H1 (cell line): ENCODE measurements at regions not wholly inside any gene's neighbourhood (a gene's known extent, or its start where the extent isn't known, plus 50 kb on each side); places are given as distances from the start of the nearest gene placed in this dataset.

Experiments used
- CTCF ChIA-PET: fragments of 300-600 bp; sonication (Branson Sonifier 250); formaldehyde crosslinking; loops from one replicate; lab custom pipeline; 2021; ENCODE audit not compliant: partially characterized antibody; lab: Charles Lee
- POLR2A ChIA-PET: fragments of 300-600 bp; sonication (Branson Sonifier 250); formaldehyde crosslinking; loops from one replicate; lab custom pipeline; 2021; ENCODE audit warnings: inconsistent platforms; ENCODE audit not compliant: partially characterized antibody; lab: Charles Lee
- DNase-seq, 2 experiments: peaks; one replicate each; pipeline versions ENCODE4 v3.0.0 to v3.0.0-alpha.2; 2010 to 2022; ENCODE audit warnings: low spot score in 2 of 2, low read depth in 1 of 2, mixed read lengths in 1 of 2
- FAIRE-seq: peaks from 2 replicates; lab custom pipeline; 2011; peaks lifted over from hg19 to GRCh38; lab: Jason Lieb, UNC
- H2AFZ ChIP-seq: 2 replicates; pipeline ENCODE4 v1.8.1; 2012; ENCODE audit warnings: low read length, inconsistent platforms
- H2AK5ac ChIP-seq: 2 replicates; pipeline ENCODE4 v1.6.1; 2013; ENCODE audit warnings: low read depth, low read length
- H2BK120ac ChIP-seq: replicated peaks from 2 replicates; pipeline ENCODE3; 2013; ENCODE audit warnings: low read depth, low read length, inconsistent platforms
- H2BK12ac ChIP-seq: 2 replicates; pipeline ENCODE4 v1.6.1; 2013; ENCODE audit warnings: low read depth, low read length
- H2BK15ac ChIP-seq: 2 replicates; pipeline ENCODE4 v1.6.1; 2013; ENCODE audit warnings: low read length
- H2BK20ac ChIP-seq: 2 replicates; pipeline ENCODE4 v1.6.1; 2013; ENCODE audit warnings: low read length
- H2BK5ac ChIP-seq: 2 replicates; pipeline ENCODE4 v1.6.1; 2013; ENCODE audit warnings: low read depth, low read length
- H3K14ac ChIP-seq: 2 replicates; pipeline ENCODE4 v1.6.1; 2013; ENCODE audit warnings: inconsistent platforms; ENCODE audit not compliant: insufficient read length
- H3K18ac ChIP-seq: 2 replicates; pipeline ENCODE4 v1.6.1; 2013; ENCODE audit warnings: low read length; ENCODE audit errors: extremely low read depth
- H3K23ac ChIP-seq: 2 replicates; pipeline ENCODE4 v1.6.1; 2013; ENCODE audit warnings: inconsistent platforms; ENCODE audit not compliant: insufficient read length
- H3K23me2 ChIP-seq: 2 replicates; pipeline ENCODE4 v1.6.1; 2013; ENCODE audit warnings: low read depth, low read length
- H3K27ac ChIP-seq: 2 replicates; pipeline ENCODE4 v1.6.1; 2011; ENCODE audit warnings: low read depth, low read length, inconsistent platforms
- H3K27me3 ChIP-seq, 4 experiments: replicated peaks in 1 of 4; 1 replicate in 1 of 4; 2 replicates in 3 of 4; pipeline versions ENCODE4 v1.6.1 to v1.8.1; 2011 to 2013; ENCODE audit warnings: low read length in 3 of 4, mild to moderate bottlenecking in 3 of 4, inconsistent platforms in 2 of 4, mixed read lengths in 2 of 4, moderate library complexity in 1 of 4; ENCODE audit not compliant: control insufficient read depth in 3 of 4, insufficient read depth in 3 of 4; ENCODE audit errors: extremely low read depth in 1 of 4
- H3K36me3 ChIP-seq, 4 experiments: 2 replicates each; pipeline versions ENCODE4 v1.6.1 to v1.8.1; 2011 to 2013; ENCODE audit warnings: mild to moderate bottlenecking in 4 of 4, low read length in 3 of 4, moderate library complexity in 2 of 4, control low read depth in 1 of 4, inconsistent platforms in 1 of 4; ENCODE audit not compliant: insufficient read depth in 4 of 4, control insufficient read depth in 2 of 4
- H3K4ac ChIP-seq: replicated peaks from 2 replicates; pipeline ENCODE3; 2013; ENCODE audit warnings: low read length, low read depth, mixed read lengths, inconsistent platforms; ENCODE audit not compliant: insufficient read length
- H3K4me1 ChIP-seq, 4 experiments: replicated peaks in 1 of 4; 1 replicate in 1 of 4; 2 replicates in 3 of 4; pipeline versions ENCODE4 v1.6.1 to v1.8.1; 2011 to 2013; ENCODE audit warnings: low read length in 3 of 4, inconsistent platforms in 2 of 4, mixed read lengths in 1 of 4; ENCODE audit not compliant: insufficient read depth in 4 of 4, control insufficient read depth in 3 of 4
- H3K4me2 ChIP-seq, 2 experiments: 2 replicates each; pipeline versions ENCODE4 v1.6.1 to v1.8.1; 2011 to 2013; ENCODE audit warnings: low read depth in 2 of 2, low read length in 2 of 2, control low read depth in 1 of 2, inconsistent platforms in 1 of 2, mild to moderate bottlenecking in 1 of 2; ENCODE audit not compliant: insufficient read depth in 1 of 2
- H3K4me3 ChIP-seq, 4 experiments: fragments of 200-600, 300-600 bp in 1 of 4; sonication (generic), shearing (Covaris generic), sonication (Bioruptor Twin) in 1 of 4; 2 replicates each; pipeline versions ENCODE4 v1.5.1 to v1.8.1; 2011 to 2016; ENCODE audit warnings: low read length in 4 of 4, low read depth in 3 of 4, control low read depth in 2 of 4, inconsistent platforms in 2 of 4, mild to moderate bottlenecking in 2 of 4, mixed read lengths in 1 of 4, moderate library complexity in 1 of 4; ENCODE audit not compliant: insufficient read depth in 2 of 4; ENCODE audit errors: extremely low read depth in 1 of 4
- H3K56ac ChIP-seq: replicated peaks from 2 replicates; pipeline ENCODE3; 2013; ENCODE audit warnings: low read depth, mild to moderate bottlenecking, mixed read lengths, low read length, inconsistent platforms; ENCODE audit not compliant: insufficient read length
- H3K79me1 ChIP-seq: 2 replicates; pipeline ENCODE4 v1.6.1; 2013; ENCODE audit warnings: low read depth, low read length, control low read depth
- H3K79me2 ChIP-seq, 2 experiments: 2 replicates each; pipeline versions ENCODE4 v1.6.1 to v1.8.1; 2012 to 2013; ENCODE audit warnings: low read length in 2 of 2, mild to moderate bottlenecking in 2 of 2, inconsistent platforms in 1 of 2; ENCODE audit not compliant: insufficient read depth in 2 of 2, control insufficient read depth in 1 of 2
- H3K9ac ChIP-seq, 4 experiments: replicated peaks in 1 of 4; 1 replicate in 1 of 4; 2 replicates in 3 of 4; pipeline versions ENCODE4 v1.6.1 to v1.8.1; 2011 to 2013; ENCODE audit warnings: low read depth in 3 of 4, low read length in 3 of 4, control low read depth in 2 of 4, mild to moderate bottlenecking in 2 of 4, moderate library complexity in 2 of 4, inconsistent platforms in 1 of 4; ENCODE audit errors: extremely low read depth in 1 of 4
- H3K9me3 ChIP-seq, 2 experiments: 2 replicates each; pipeline versions ENCODE4 v1.6.1 to v1.8.1; 2012 to 2013; ENCODE audit warnings: mild to moderate bottlenecking in 2 of 2, moderate library complexity in 2 of 2, control low read depth in 1 of 2, inconsistent platforms in 1 of 2, low read depth in 1 of 2, low read length in 1 of 2, mixed read lengths in 1 of 2; ENCODE audit not compliant: insufficient read depth in 2 of 2
- H4K20me1 ChIP-seq, 2 experiments: replicated peaks in 1 of 2; 2 replicates each; pipeline versions ENCODE3 to v1.8.1; 2011 to 2013; ENCODE audit warnings: inconsistent platforms in 2 of 2, low read length in 2 of 2, mild to moderate bottlenecking in 1 of 2; ENCODE audit not compliant: insufficient read depth in 2 of 2, control insufficient read depth in 1 of 2
- H4K5ac ChIP-seq: 2 replicates; pipeline ENCODE4 v1.6.1; 2013; ENCODE audit warnings: low read length, low read depth, mixed read lengths, inconsistent platforms; ENCODE audit not compliant: insufficient read length
- H4K8ac ChIP-seq: 2 replicates; pipeline ENCODE4 v1.8.0; 2013; ENCODE audit warnings: mild to moderate bottlenecking, moderate library complexity, low read length, inconsistent platforms; ENCODE audit not compliant: insufficient read depth; ENCODE audit errors: extremely low read depth
- H4K91ac ChIP-seq: replicated peaks from 2 replicates; pipeline ENCODE3; 2013; ENCODE audit warnings: low read length, mixed read lengths, inconsistent platforms; ENCODE audit not compliant: insufficient read length
- EP300 ChIP-seq, 2 experiments: IDR thresholded peaks; 1 replicate in 1 of 2; 2 replicates in 1 of 2; pipeline ENCODE4 v1.6.1; 2011 to 2012; ENCODE audit warnings: low read depth in 2 of 2, low read length in 2 of 2, mild to moderate bottlenecking in 2 of 2, borderline replicate concordance in 1 of 2, inconsistent platforms in 1 of 2, moderate library complexity in 1 of 2
- GABPA ChIP-seq: IDR thresholded peaks from 2 replicates; pipeline ENCODE4 v1.6.1; 2011; ENCODE audit warnings: mild to moderate bottlenecking, low read length, moderate library complexity, borderline replicate concordance; ENCODE audit not compliant: insufficient read depth
- GTF2F1 ChIP-seq: IDR thresholded peaks from 2 replicates; pipeline ENCODE4 v1.6.1; 2012; ENCODE audit warnings: low read depth, low read length, improper control_type of control experiment, borderline replicate concordance
- HDAC2 ChIP-seq, 2 experiments: fragments of 300-600 bp in 1 of 2; sonication (generic) in 1 of 2; IDR thresholded peaks; 2 replicates each; pipeline ENCODE4 v1.6.1; 2011 to 2012; ENCODE audit warnings: low read depth in 2 of 2, low read length in 2 of 2, mild to moderate bottlenecking in 2 of 2, moderate library complexity in 2 of 2, borderline replicate concordance in 1 of 2, inconsistent platforms in 1 of 2
- RNF2 ChIP-seq: fragments of 200-900, 300-1000 bp; sonication (generic); IDR thresholded peaks from 2 replicates; pipeline ENCODE4 v1.7.1; 2016; ENCODE audit warnings: borderline replicate concordance, low read depth, mild to moderate bottlenecking, antibody characterized with exemption, low read length; ENCODE audit not compliant: poor library complexity, severe bottlenecking; ENCODE audit errors: missing control alignments
- WGBS, 2 experiments: shearing (Covaris generic) in 1 of 2; methylation state at CpG; one replicate each; pipeline versions ENCODE4 v1.1.6 to v1.1.7; 2013 to 2015; ENCODE audit warnings: low lambda C conversion rate in 2 of 2, mixed read lengths in 2 of 2, inconsistent platforms in 1 of 2, low coverage in 1 of 2, missing lambda C conversion rate in 1 of 2; ENCODE audit not compliant: insufficient replicate concordance in 2 of 2, insufficient coverage in 1 of 2, insufficient read length in 1 of 2; ENCODE audit errors: extremely low coverage in 1 of 2, missing lambda C conversion rate in 1 of 2; 5-methylcytosine and 5-hydroxymethylcytosine counted together

GRCh38 chr17:51351890-51352289, 91.5 kb downstream of the UTP18 start:
- Histone ChIP-seq H3K36me3 (no peaks in the 10 kb centered on the region), H3K9ac (no peak overlapping the region), H3K23me2 (no peaks in the 10 kb centered on the region), H3K56ac (no peak overlapping the region), H4K8ac (no peak overlapping the region), H3K14ac (no peak overlapping the region), H4K5ac (no peak overlapping the region), H4K91ac (no peak overlapping the region), H3K4ac (no peak overlapping the region), H2BK15ac (no peak overlapping the region), H3K9me3 (no peaks in the 10 kb centered on the region), H3K79me1 (no peaks in the 10 kb centered on the region), H3K79me2 (no peaks in the 10 kb centered on the region), H2BK20ac (no peak overlapping the region), H3K27ac (no peak overlapping the region), H2AFZ (no peak overlapping the region), H2AK5ac (no peak overlapping the region), H3K4me3 (no peak overlapping the region), H3K23ac (no peak overlapping the region), H3K4me2 (no peak overlapping the region), H2BK5ac (no peak overlapping the region), H3K27me3 (no peaks in the 10 kb centered on the region), H3K4me1 (no peaks in the 10 kb centered on the region), H3K18ac (no peak overlapping the region), H2BK12ac (no peak overlapping the region), H2BK120ac (no peak overlapping the region), H4K20me1 (no peaks in the 10 kb centered on the region)
- ChIA-PET CTCF (interaction anchor here (1.0 to 1.6 kb wide), 4 partner anchors 20 to 258 kb away, joined by 3 to 5 read pairs (median 4); no protein-coding TSS in a partner anchor), POLR2A (interaction anchor here (0.6 kb wide), 1 partner anchor 41 kb away, joined by 4 read pairs; no protein-coding TSS in a partner anchor)
- WGBS, 2 experiments = 95% methylated on average over 3 of the region's 3 CpGs; no CpG with 5 or more reads in 1 of the 2 experiments
- DNase-seq (no peak), FAIRE-seq (no peak)
- TF ChIP-seq GTF2F1 (no peak), GABPA (no peak), RNF2 (no peak), HDAC2 (IDR thresholded peaks at IDR 0.05; ENCODE audit: borderline replicate concordance in 1 of 2, low read depth in 2 of 2, low read length in 2 of 2) (no peak), EP300 (IDR thresholded peaks at IDR 0.05; ENCODE audit: borderline replicate concordance in 1 of 2, low read depth in 2 of 2, low read length in 2 of 2) (no peak)
